Smooth muscle cell (in vitro differentiated cells): ENCODE measurements at regions not wholly inside any gene's neighbourhood (a gene's known extent, or its start where the extent isn't known, plus 50 kb on each side); places are given as distances from the start of the nearest gene placed in this dataset.
A peak's percentile ranks its signal among the peaks of the same experiment; 100 is the strongest.

Experiments used
- DNase-seq: peaks from one replicate; lab custom pipeline; 2025; ENCODE audit not compliant: unreplicated experiment; lab: John Stamatoyannopoulos, UW
- H2AFZ ChIP-seq: fragments of 200-600 bp; sonication (generic); 2 replicates; pipeline ENCODE4 v1.6.0; 2016; ENCODE audit warnings: antibody characterized with exemption, low read depth, mild to moderate bottlenecking
- H3F3A ChIP-seq: fragments of 200-600 bp; sonication (generic); 2 replicates; pipeline ENCODE4 v1.6.0; 2017; ENCODE audit warnings: antibody characterized with exemption, low read depth
- H3K27ac ChIP-seq: fragments of 200-600 bp; sonication (generic); 2 replicates; pipeline ENCODE4 v1.5.1; 2016; ENCODE audit warnings: low read depth, mild to moderate bottlenecking
- H3K27me3 ChIP-seq: fragments of 200-600 bp; sonication (generic); 2 replicates; pipeline ENCODE4 v1.6.1; 2016; ENCODE audit warnings: low read depth, mild to moderate bottlenecking
- H3K36me3 ChIP-seq: fragments of 200-600 bp; sonication (generic); 2 replicates; pipeline ENCODE4 v1.5.1; 2016; ENCODE audit warnings: low read depth
- H3K4me1 ChIP-seq: fragments of 200-600 bp; sonication (generic); 2 replicates; pipeline ENCODE4 v1.5.1; 2016; ENCODE audit warnings: low read depth
- H3K4me2 ChIP-seq: fragments of 200-600 bp; sonication (generic); 2 replicates; pipeline ENCODE4 v1.6.0; 2016; ENCODE audit warnings: mild to moderate bottlenecking
- H3K4me3 ChIP-seq: fragments of 200-600 bp; sonication (generic); 2 replicates; pipeline ENCODE4 v1.5.1; 2016; ENCODE audit warnings: mild to moderate bottlenecking
- H3K79me2 ChIP-seq: fragments of 200-600 bp; sonication (generic); 2 replicates; pipeline ENCODE4 v1.6.0; 2016; ENCODE audit warnings: low read depth, mild to moderate bottlenecking
- H3K9ac ChIP-seq: fragments of 200-600 bp; sonication (generic); 2 replicates; pipeline ENCODE4 v1.6.0; 2016; ENCODE audit warnings: low read depth
- H3K9me3 ChIP-seq: fragments of 200-600 bp; sonication (generic); replicated peaks from 2 replicates; pipeline ENCODE4 v1.5.1; 2016; ENCODE audit warnings: low read depth
- H4K20me1 ChIP-seq: fragments of 200-600 bp; sonication (generic); 2 replicates; pipeline ENCODE4 v1.6.0; 2016; ENCODE audit warnings: low read depth
- CTCF ChIP-seq: fragments of 200-600 bp; sonication (generic); IDR thresholded peaks from 2 replicates; pipeline ENCODE4 v1.5.1; 2017; ENCODE audit warnings: borderline replicate concordance, mild to moderate bottlenecking, antibody characterized with exemption; ENCODE audit not compliant: insufficient read depth, poor library complexity, severe bottlenecking
- WGBS: methylation state at CpG from one replicate; pipeline ENCODE4 v1.1.7; 2016; ENCODE audit warnings: low lambda C conversion rate; 5-methylcytosine and 5-hydroxymethylcytosine counted together

- H3K79me2 ChIP-seq: no peaks in the 10 kb centered on the region
- no peaks in the 10 kb centered on the region for H4K20me1 ChIP-seq
- H3K4me2 ChIP-seq: no peak overlapping the region
- TF ChIP-seq CTCF: no peak
- H2AFZ ChIP-seq: no peak overlapping the region
- H3K9me3 ChIP-seq: no peaks in the 10 kb centered on the region
- H3K36me3 ChIP-seq: no peaks in the 10 kb centered on the region
- no peak overlapping the region for H3K4me3 ChIP-seq
- DNase-seq: no peak
- no peak overlapping the region for H3K27ac ChIP-seq
- no peak overlapping the region for H3K9ac ChIP-seq
- H3K27me3 ChIP-seq: no peaks in the 10 kb centered on the region
- 73% methylated on average over 3 of the region's 3 CpGs for WGBS
- H3F3A ChIP-seq: no peaks in the 10 kb centered on the region
- no peaks in the 10 kb centered on the region for H3K4me1 ChIP-seq
Measured at GRCh38 chr12:98001430-98001829, 514.0 kb upstream of the TMPO start.

GRCh38 chr12:98002887-98003493, 512.4 kb upstream of the TMPO start:
- no peak for DNase-seq
- WGBS: 12% methylated on average over 9 of the region's 9 CpGs

GRCh38 chr12:98007963-98008362, 507.4 kb upstream of the TMPO start:
- no peak overlapping the region for H3K9ac ChIP-seq
- no peak for TF ChIP-seq CTCF
- no peak overlapping the region for H3K27ac ChIP-seq
- no peaks in the 10 kb centered on the region for H3K27me3 ChIP-seq
- DNase-seq: no peak
- H3K4me1 ChIP-seq: no peaks in the 10 kb centered on the region
- H4K20me1 ChIP-seq: no peaks in the 10 kb centered on the region
- no peaks in the 10 kb centered on the region for H3K36me3 ChIP-seq
- no peaks in the 10 kb centered on the region for H3K79me2 ChIP-seq
- H3K9me3 ChIP-seq: no peaks in the 10 kb centered on the region
- H3F3A ChIP-seq: no peaks in the 10 kb centered on the region
- no peak overlapping the region for H3K4me2 ChIP-seq
- H3K4me3 ChIP-seq: no peak overlapping the region
- 100% methylated on average over 1 of the region's 1 CpG for WGBS
- no peak overlapping the region for H2AFZ ChIP-seq

More at GRCh38 chr12:98002887-98003493, 512.4 kb upstream of the TMPO start:
- Histone ChIP-seq H3K27ac (no peak overlapping the region), H3K27me3 (no peaks in the 10 kb centered on the region), H2AFZ (no peak overlapping the region), H3F3A (no peaks in the 10 kb centered on the region), H3K4me3 (no peak overlapping the region), H4K20me1 (no peaks in the 10 kb centered on the region), H3K9me3 (no peaks in the 10 kb centered on the region), H3K4me2 (no peak overlapping the region), H3K9ac (no peak overlapping the region), H3K4me1 (no peaks in the 10 kb centered on the region), H3K79me2 (no peaks in the 10 kb centered on the region), H3K36me3 (no peaks in the 10 kb centered on the region)
- TF ChIP-seq CTCF: peak; percentile 41

GRCh38 chr12:98013560-98013959, 501.8 kb upstream of the TMPO start:
- H3K4me1 ChIP-seq: no peaks in the 10 kb centered on the region
- no peak for DNase-seq
- H3F3A ChIP-seq: no peaks in the 10 kb centered on the region
- no peak overlapping the region for H3K4me3 ChIP-seq
- 90% methylated on average over 5 of the region's 5 CpGs for WGBS
- H3K4me2 ChIP-seq: no peak overlapping the region
- no peaks in the 10 kb centered on the region for H4K20me1 ChIP-seq
- H3K9ac ChIP-seq: no peak overlapping the region
- H3K79me2 ChIP-seq: no peaks in the 10 kb centered on the region
- no peaks in the 10 kb centered on the region for H3K27me3 ChIP-seq
- H3K36me3 ChIP-seq: no peaks in the 10 kb centered on the region
- H2AFZ ChIP-seq: no peak overlapping the region
- TF ChIP-seq CTCF: no peak
- no peaks in the 10 kb centered on the region for H3K9me3 ChIP-seq
- no peak overlapping the region for H3K27ac ChIP-seq
